Urinary bladder (tissue), 3 donors: ENCODE measurements at regions not wholly inside any gene's neighbourhood (a gene's known extent, or its start where the extent isn't known, plus 50 kb on each side); places are given as distances from the start of the nearest gene placed in this dataset.

Experiments
- DNase-seq: peaks from one replicate; pipeline ENCODE4 v3.0.0-alpha.2; 2015; ENCODE audit errors: extremely low spot score
- H3K27ac ChIP-seq: one replicate; pipeline ENCODE4 v1.5.1; 2013; ENCODE audit warnings: low read depth, mild to moderate bottlenecking, moderate library complexity
- H3K36me3 ChIP-seq: one replicate; pipeline ENCODE4 v1.6.1; 2013; ENCODE audit warnings: mild to moderate bottlenecking, moderate library complexity; ENCODE audit not compliant: insufficient read depth
- H3K4me1 ChIP-seq: one replicate; pipeline ENCODE4 v1.6.1; 2013; ENCODE audit warnings: mild to moderate bottlenecking, moderate library complexity; ENCODE audit not compliant: insufficient read depth
- H3K4me3 ChIP-seq: one replicate; pipeline ENCODE4 v1.5.1; 2013; ENCODE audit warnings: low read depth, low read length
- WGBS: extraction: QIAGEN DNeasy Blood & Tissue Kit; methylation state at CpG from one replicate; pipeline ENCODE4 v1.1.7; 2013; 5-methylcytosine and 5-hydroxymethylcytosine counted together
- donor health status: healthy with polysubstance abuse.
- donor health status: healthy.

GRCh38 chr5:173774271-173774761, 113.8 kb upstream of the CPEB4 start:
- 84% methylated on average over 4 of the region's 4 CpGs for WGBS
- no peak overlapping the region for H3K27ac ChIP-seq
- DNase-seq = no peak

GRCh38 chr5:173775261-173776197, 112.6 kb upstream of the CPEB4 start:
- no peak overlapping the region for H3K27ac ChIP-seq
- 81% methylated on average over 12 of the region's 12 CpGs for WGBS
- H3K4me1 ChIP-seq = peaks cover 1% of the 10 kb centered on the region
- H3K4me3 ChIP-seq = no peak overlapping the region
- no peaks in the 10 kb centered on the region for H3K36me3 ChIP-seq
- DNase-seq = no peak

More at GRCh38 chr5:173774271-173774761, 113.8 kb upstream of the CPEB4 start:
- Histone ChIP-seq H3K4me3 (no peak overlapping the region), H3K36me3 (no peaks in the 10 kb centered on the region), H3K4me1 (peaks cover 1% of the 10 kb centered on the region)

- no peak for DNase-seq
- 73% methylated on average over 3 of the region's 3 CpGs for WGBS
- H3K36me3 ChIP-seq = no peaks in the 10 kb centered on the region
- no peaks in the 10 kb centered on the region for H3K4me1 ChIP-seq
- no peak overlapping the region for H3K4me3 ChIP-seq
- no peak overlapping the region for H3K27ac ChIP-seq
Observed at GRCh38 chr5:173777149-173777548, 111.0 kb upstream of the CPEB4 start.

- H3K27ac ChIP-seq = no peak overlapping the region
- no peak for DNase-seq
- no peaks in the 10 kb centered on the region for H3K36me3 ChIP-seq
- no peaks in the 10 kb centered on the region for H3K4me1 ChIP-seq
- 93% methylated on average over 3 of the region's 3 CpGs for WGBS
- no peak overlapping the region for H3K4me3 ChIP-seq
Observed at GRCh38 chr5:173777674-173778073, 110.5 kb upstream of the CPEB4 start.

GRCh38 chr5:173778152-173778782, 109.9 kb upstream of the CPEB4 start:
- no peaks in the 10 kb centered on the region for H3K4me1 ChIP-seq
- no peak overlapping the region for H3K4me3 ChIP-seq
- no peak for DNase-seq
- no peaks in the 10 kb centered on the region for H3K36me3 ChIP-seq
- no peak overlapping the region for H3K27ac ChIP-seq
- 60% methylated on average over 6 of the region's 6 CpGs for WGBS

- DNase-seq = no peak
- 73% methylated on average over 5 of the region's 5 CpGs for WGBS
- Histone ChIP-seq H3K4me3 (no peak overlapping the region), H3K4me1 (no peaks in the 10 kb centered on the region), H3K36me3 (no peaks in the 10 kb centered on the region), H3K27ac (no peak overlapping the region)
Observed at GRCh38 chr5:173778784-173779304, 109.3 kb upstream of the CPEB4 start.

GRCh38 chr5:173780235-173781234, 107.6 kb upstream of the CPEB4 start:
- Histone ChIP-seq H3K27ac (no peak overlapping the region), H3K4me3 (no peak overlapping the region), H3K36me3 (no peaks in the 10 kb centered on the region), H3K4me1 (no peaks in the 10 kb centered on the region)
- no peak for DNase-seq
- 96% methylated on average over 9 of the region's 9 CpGs for WGBS

GRCh38 chr5:173781432-173781815, 106.7 kb upstream of the CPEB4 start:
- Histone ChIP-seq H3K4me3 (no peak overlapping the region), H3K36me3 (no peaks in the 10 kb centered on the region), H3K27ac (peak overlapping the region; percentile 52), H3K4me1 (no peaks in the 10 kb centered on the region)
- DNase-seq = no peak
- 36% methylated on average over 4 of the region's 4 CpGs for WGBS

- no peak for DNase-seq
- H3K36me3 ChIP-seq = no peaks in the 10 kb centered on the region
- WGBS = 20% methylated on average over 8 of the region's 8 CpGs
- peak overlapping the region; percentile 77 for H3K27ac ChIP-seq
- H3K4me1 ChIP-seq = no peaks in the 10 kb centered on the region
- no peak overlapping the region for H3K4me3 ChIP-seq
Observed at GRCh38 chr5:173781816-173782670, 106.1 kb upstream of the CPEB4 start.

GRCh38 chr5:173782671-173783101, 105.5 kb upstream of the CPEB4 start:
- Histone ChIP-seq H3K27ac (peak overlapping the region; percentile 77), H3K36me3 (no peaks in the 10 kb centered on the region), H3K4me3 (no peak overlapping the region), H3K4me1 (no peaks in the 10 kb centered on the region)
- WGBS = 88% methylated on average over 4 of the region's 4 CpGs
- no peak for DNase-seq

GRCh38 chr5:173783371-173783770, 104.8 kb upstream of the CPEB4 start:
- WGBS = 92% methylated on average over 2 of the region's 2 CpGs
- H3K36me3 ChIP-seq = no peaks in the 10 kb centered on the region
- H3K4me1 ChIP-seq = no peaks in the 10 kb centered on the region
- H3K27ac ChIP-seq = no peak overlapping the region
- no peak overlapping the region for H3K4me3 ChIP-seq
- no peak for DNase-seq

GRCh38 chr5:173785400-173785799, 102.7 kb upstream of the CPEB4 start:
- no peak for DNase-seq
- Histone ChIP-seq H3K4me1 (no peaks in the 10 kb centered on the region), H3K4me3 (no peak overlapping the region), H3K36me3 (no peaks in the 10 kb centered on the region), H3K27ac (no peak overlapping the region)
- 84% methylated on average over 4 of the region's 4 CpGs for WGBS
